ENCODE measurements at regions not wholly inside any gene's neighbourhood (a gene's known extent, or its start where the extent isn't known, plus 50 kb on each side); places are given as distances from the start of the nearest gene placed in this dataset.
"Not testable (repeated sequence)": the region's sequence is repeated elsewhere in the genome, so short reads cannot be mapped to it uniquely, and the experiment has no call there.

DNA sequence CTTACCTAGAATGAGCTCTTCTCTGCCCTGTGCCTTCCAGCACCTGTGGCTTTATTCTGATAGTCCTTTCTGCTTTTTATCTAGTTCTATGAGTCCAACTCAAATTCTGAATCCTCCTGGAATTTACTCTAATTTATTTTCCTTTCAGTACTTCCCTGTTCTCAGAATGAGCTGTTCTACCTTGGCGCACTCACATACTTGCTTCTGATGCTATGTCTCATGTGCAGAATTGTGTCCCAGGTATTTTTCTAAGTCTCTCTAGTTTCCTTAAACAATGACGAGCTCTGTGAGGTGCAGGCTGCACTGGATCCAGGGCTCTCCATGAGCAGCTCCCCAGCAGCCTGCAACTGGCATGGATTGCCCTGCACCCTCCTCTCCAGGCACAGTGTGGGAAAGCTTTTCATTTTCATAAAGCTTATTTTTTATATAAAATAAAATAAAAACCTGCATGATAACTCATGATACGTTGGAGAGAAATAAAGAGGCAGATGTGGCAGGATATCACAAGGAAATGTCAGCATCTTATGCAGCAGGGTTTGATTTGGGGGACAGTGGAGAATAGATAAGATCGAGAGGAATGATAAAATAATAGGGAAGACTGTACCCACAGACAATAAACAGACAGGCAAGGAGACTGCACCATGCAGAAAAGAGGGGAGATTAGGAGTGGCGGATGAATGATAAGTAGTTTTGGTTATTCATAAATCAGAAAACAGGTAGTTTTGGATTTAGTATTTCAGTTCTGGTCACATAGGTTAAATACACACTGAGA lies 258.2 kb upstream of the POM121L12 start:
- DNase-seq, result no peak

DNA sequence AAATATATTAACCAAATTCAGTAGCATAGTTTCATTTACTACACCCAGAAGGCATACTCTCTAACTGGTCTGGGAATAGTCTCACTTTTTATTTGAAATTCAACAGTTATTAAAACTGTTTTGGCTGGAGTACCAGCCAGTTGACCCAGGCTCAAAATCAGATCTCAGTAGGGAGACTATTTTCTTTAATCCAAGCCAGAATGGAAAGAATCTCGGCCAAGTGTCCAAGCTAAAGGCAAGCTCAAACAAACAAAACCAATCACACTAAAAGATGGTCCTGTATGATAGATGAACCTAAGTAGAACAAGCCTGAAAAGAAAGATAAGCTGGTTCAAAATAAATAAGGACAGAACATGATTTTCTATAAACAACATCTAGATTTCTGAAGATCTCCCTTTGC lies 259.6 kb upstream of the POM121L12 start:
- DNase-seq, result no peak

GRCh38 chr7:52771177-52771576 lies 264.3 kb upstream of the POM121L12 start:
- DNase-seq, result no peak

DNA sequence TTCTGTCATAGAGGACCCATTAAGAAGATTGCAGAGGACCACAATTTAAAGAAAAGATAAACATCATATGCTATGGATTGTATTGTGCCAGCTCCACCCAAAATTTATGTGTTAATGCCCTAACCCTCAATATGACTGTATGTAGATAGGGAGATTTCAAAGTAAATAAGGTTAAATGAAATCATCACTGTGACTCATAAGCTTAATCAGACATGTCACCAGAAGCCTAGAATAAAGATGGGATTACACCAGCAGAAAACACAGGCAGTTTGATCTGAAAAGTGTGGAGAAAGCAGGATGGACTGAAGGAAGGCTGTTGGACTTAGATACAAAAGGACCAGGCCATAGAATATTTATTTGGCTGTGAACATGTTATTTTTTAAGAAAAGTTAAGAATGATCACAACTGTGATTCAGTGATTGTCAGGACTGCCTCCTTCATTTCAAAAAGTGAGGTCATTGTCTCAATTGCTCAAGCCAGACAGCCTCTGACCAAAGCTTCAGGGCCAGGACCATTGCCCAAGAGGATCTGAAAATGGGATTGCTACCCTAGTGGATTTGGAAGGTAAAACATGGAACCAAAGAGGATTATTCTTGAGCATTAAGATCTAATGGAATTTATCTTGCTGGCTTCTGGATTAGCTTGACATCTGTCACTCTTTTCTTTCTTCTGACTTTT lies 270.8 kb upstream of the POM121L12 start:
- no peak for DNase-seq

DNA sequence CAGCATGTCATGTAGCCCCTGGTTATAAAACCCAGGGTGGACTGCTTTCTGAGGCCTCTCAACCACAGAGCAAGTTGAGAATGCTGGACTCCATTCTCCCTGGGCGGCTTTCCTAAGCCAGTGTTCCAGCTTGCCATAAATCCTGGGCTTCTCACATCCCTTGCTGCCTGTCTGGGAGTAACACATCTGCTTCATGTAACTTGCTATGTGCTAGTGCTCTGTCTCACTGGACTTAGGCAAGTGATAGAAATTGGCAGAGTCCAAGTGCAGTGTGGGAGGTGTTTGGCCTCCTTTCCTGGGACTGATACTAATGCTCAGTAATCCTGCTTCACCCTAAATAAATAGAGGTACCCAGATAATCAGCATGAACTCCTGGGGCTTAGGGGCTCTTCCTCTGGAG lies 277.1 kb upstream of the POM121L12 start:
- DNase-seq, result no peak

DNA sequence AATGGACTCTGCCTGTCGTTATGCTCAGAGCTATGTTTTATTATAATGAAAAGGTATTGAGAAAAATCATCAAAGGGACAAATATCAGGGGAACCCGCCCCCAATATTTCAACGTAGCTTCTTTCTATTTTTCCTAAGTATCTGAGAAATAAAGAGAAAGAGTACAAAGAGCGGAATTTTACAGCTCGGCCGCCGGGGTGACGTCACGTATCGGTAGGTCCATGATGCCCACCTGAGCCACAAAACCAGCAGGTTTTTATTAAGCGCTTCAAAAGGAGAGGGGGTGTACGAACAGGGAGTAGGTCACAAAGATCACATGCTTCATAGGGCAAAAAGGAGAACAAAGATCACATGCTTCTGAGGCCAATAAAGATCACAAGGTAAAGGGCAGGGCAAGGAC lies 281.6 kb upstream of the POM121L12 start:
- no peak for DNase-seq

DNA sequence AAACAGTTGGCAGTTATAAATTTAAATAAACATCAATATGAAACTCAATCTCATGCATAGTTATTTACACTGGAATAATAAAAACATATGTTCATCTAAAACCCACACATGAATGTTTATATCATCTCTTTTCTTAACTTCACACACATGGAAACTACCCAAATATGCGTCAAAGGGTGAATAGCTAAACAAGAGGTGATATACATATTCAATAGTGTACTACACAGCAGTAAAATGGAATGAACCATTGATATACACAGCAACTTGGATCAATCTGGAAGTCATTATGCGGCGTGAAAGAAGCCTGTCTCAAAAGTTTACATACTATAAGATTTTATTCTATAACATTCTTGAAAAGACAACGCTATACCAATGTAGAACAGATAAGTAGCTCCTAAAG lies 282.5 kb upstream of the POM121L12 start:
- no peak for DNase-seq

GRCh38 chr7:52749880-52750279 lies 285.6 kb upstream of the POM121L12 start:
- DNase-seq, result no peak

- DNase-seq, result no peak
Observed at GRCh38 chr7:52747817-52748216, 287.6 kb upstream of the POM121L12 start.

DNA sequence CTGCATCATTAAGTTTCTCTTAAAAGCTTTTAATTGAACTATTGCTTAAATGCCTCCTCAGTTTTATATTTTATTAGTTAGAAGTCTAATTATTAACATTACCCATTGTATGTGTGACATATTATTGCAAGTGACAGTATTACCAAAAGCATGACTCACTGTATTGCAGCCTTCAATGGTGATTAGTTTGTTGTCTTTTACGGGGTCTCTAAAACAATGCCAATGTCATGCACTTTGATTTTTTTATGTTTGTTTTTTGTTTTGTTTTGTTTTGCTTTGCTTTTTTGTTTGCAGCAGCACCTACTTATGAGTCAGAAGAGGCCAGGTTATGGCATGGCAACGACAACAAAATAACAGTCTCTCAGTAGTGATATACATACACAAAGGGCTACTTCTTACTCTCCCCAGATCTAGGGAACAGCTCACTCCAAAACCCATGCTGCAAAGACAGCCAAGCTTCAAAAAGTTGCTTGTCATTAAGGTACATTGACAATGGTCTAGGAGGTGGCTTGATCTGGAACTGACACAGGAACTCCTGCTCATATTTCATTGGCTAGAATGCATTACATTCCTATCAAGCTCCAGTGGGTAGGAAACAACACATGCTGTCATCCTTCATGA lies 293.7 kb upstream of the POM121L12 start:
- no peak for DNase-seq

DNA sequence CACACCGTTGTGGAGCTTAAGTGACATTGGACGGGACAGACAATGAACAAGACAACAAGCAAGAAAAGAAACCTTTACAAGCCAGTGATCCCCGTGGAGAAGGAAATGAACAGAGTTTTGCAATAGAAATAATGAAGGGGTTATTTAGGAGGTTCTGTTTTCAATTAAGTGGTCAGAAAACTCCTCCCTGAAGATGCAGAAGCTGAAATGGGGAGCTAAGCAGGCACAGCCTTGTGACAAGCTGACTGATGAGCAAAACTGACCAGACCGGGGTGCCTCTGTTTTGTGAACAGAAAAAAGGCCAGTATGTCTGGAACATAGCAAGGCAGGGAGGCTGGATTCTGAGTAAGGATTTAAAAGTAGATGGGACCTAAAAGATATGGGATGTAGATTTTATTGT lies 299.8 kb upstream of the POM121L12 start:
- DNase-seq, result no peak

GRCh38 chr7:52728683-52729082 lies 306.8 kb upstream of the POM121L12 start:
- not testable (repeated sequence) for DNase-seq

DNA sequence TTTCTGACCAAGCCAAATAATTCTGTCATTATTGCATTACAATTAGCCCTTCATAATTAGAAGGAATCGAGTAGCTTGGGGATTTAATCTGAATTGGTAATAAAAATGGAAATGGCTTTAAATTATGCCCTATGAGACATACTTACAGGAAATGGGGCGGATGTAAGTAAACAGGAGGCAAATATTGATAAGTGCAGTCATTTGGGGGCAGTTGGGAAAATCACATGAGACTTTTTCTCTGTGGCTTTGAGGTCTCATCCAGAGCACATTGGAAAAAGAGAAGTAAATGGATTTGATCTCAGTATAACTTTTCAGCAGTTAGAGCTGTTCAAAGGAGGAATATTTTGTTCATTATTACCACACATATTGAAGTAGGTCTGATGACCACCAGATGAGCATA lies 307.8 kb upstream of the POM121L12 start:
- no peak for DNase-seq

DNA sequence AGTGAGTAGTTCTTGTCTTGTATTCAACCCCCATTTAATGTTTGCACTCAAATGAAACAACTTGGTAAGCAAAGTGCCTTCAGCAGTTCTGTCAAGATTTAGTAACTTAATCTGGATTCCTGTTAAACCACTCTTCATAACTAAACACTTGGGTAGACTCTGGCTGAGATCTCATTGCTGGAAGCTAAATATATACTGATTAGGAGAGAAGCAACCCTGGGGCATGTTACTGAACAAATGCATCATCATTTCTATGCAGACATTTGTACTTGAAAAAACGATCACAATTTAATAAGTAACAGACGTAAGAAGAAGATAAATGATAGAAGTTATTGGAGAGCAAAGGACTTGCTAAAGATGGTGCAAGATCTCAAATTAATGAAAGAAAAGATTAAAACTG lies 308.4 kb upstream of the POM121L12 start:
- no peak for DNase-seq

GRCh38 chr7:52726493-52726892 lies 308.9 kb upstream of the POM121L12 start:
- no peak for DNase-seq

- DNase-seq, result no peak
Observed at GRCh38 chr7:52723606-52724005, 311.8 kb upstream of the POM121L12 start.

GRCh38 chr7:52720856-52721255 lies 314.6 kb upstream of the POM121L12 start:
- no peak for DNase-seq

DNA sequence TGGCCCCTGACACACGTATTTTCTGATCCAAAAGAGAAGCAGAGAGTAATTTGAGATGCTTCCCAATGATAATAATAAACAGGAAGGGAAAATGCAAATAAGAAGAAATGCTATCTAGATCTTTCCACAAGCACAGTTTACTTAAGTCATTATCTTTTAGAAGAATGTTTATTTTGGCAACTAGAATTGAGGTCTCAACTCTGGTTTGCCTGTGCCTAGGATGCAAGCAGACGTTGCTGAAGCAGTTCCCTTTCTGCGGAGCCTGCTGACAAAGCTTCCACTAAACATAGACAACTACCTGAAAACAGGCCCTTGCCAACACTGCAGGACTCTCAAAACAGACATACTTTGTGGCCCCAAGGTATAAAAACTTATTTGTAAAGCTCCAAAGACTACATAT lies 315.8 kb upstream of the POM121L12 start:
- no peak for DNase-seq

GRCh38 chr7:52715701-52716100 lies 319.7 kb upstream of the POM121L12 start:
- DNase-seq, result no peak

- DNase-seq, result no peak
Observed at GRCh38 chr7:52712938-52713337, 322.5 kb upstream of the POM121L12 start.

GRCh38 chr7:52711951-52712350 lies 323.5 kb upstream of the POM121L12 start:
- DNase-seq, result no peak

DNA sequence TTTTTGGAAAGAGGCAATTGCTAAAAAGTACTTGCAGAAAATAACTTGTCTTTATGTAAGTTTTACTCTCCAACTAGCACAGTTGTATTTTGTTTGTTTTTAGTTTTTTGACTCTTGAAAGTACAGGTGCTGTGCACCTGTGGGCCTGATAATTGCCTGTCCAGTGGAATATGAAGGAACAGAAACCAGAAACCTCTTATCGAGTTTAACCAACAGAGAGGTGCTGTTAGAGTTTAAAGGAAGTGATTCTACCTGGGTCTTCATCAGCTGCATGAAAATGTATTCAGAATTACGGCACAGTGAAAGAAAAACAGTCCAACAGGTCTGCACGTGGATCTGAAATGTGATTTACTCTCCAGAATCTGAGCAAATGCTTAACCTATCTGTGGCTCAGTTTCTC lies 326.6 kb upstream of the POM121L12 start:
- no peak for DNase-seq

- no peak for DNase-seq
Observed at GRCh38 chr7:52705768-52706167, 329.7 kb upstream of the POM121L12 start.

DNA sequence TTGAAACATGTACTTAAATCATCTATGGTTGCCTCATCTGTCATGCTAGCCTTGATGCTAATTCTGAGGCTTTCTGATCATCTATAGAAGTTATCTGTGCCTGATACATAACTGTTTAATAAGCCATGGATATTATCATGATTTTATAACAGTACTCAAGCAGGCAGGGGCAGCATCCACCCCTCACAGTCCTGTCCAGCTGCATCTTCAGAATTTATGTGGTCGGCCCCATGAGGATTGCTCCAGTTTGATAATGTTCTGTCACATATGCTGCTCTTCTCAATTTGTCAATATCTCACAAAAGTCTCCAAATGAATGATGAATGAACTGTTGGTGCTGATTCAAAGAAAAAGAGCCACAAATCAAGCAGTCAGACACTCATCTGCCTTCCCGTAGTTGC lies 335.1 kb upstream of the POM121L12 start:
- DNase-seq, result no peak

Data from effector CD4-positive, alpha-beta T cell (primary cell).